Stimulated activated CD8-positive, alpha-beta memory T cell treated with anti-CD3 and anti-CD28 coated beads, Interleukin-7, amount 100 ng/mL, for 24 hours (primary cell): ENCODE measurements at regions not wholly inside any gene's neighbourhood (a gene's known extent, or its start where the extent isn't known, plus 50 kb on each side); places are given as distances from the start of the nearest gene placed in this dataset.

ENCODE experiments used
- DNase-seq: peaks from one replicate; pipeline ENCODE4 v3.0.0-alpha.2; 2020; ENCODE audit warnings: low read depth

DNA sequence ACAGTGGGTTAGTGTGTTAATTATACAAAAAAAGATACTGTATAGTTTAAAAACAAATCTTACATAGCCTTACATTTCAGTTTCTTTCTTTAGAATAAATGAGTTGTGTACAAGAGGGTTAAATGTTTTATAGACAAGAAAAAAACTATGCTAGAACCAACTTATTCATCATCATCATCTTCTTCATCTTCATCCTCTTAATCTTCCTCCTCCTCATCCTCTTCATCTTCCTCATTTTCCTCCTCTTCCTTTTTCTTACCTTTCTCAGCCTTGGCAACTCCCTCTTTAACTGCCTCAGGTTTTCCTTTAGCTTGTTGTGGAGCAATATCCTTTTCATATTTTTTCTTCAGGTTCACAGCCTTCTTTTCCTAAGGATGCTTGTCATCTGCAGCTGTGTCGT is 53.7 kb downstream of the RPS12 start:
- no peak for DNase-seq

DNA sequence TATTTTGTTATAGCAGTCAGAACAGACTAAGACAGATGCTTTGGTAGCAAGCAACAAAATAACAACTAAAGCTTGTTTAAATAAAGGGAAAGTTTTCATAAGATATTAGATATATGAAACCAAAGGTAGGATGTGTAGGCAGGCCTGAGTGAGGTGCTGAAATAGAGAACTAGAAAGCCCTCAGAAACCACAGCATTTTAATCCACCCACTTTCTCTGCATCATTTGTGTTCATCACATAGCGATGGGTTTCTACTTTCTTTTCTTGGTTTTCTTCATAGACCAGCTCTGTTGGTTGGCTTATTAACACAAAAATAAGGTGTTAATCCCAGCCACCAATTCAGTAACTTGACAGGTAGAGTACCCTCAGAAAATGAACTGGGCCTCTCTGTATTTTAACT is 58.6 kb downstream of the RPS12 start:
- no peak for DNase-seq

DNA sequence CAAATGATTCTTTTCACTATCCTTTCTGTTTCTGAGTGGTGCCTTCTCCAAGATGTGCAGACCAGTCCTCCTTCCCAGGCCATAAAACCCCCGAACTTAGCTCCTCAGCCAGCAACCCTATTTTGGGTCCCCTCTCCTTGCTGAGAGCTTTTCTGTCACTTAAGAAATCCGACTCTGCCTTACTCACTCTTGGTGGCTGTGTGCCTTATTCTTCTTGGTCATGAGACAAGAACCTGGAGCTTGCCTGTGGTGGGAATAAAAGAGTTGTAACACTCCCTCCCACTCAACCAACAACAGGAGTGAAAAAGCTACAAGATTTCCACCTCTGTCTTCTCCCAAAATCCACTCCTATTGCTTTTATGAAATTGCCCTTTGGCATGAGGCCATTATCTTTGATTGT is 62.6 kb downstream of the RPS12 start:
- DNase-seq: no peak

DNA sequence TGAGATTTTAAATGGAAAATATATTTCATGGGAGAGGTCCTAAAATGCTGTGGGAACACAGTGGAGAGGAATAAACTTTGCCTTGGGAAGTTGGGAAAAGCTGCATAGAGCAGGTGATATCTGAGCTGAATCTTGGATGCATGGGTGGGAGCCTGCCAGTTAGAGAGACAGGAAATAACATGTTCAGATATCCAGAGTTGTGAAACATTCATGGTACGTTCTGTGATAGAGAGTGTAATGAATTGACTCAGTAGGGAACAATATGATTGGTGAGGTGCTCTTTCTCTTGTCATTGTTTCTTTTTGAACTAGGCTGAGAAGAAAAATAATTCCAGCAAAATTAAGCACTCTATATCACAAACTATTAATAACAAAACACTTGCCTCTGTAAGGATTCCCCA is 72.8 kb downstream of the RPS12 start:
- DNase-seq: no peak

DNA sequence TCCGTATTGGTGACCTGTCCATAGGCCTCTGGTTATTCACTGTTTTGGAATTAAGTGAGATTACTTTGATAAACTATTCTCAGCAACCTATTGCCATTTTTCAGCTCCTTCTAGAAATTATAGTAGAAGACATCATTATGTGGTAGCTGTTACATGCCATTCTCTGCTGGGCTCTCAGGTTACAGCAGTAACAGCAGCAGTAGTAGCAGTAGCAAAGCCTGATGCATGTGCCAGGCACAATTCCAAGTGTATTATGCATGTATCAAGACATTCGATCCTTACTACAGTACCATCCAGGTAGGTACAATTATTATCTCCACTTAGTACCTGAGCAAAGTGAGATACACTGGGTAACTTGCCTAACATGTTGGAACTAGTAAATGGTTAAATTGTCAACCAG is 74.3 kb downstream of the RPS12 start:
- no peak for DNase-seq

DNA sequence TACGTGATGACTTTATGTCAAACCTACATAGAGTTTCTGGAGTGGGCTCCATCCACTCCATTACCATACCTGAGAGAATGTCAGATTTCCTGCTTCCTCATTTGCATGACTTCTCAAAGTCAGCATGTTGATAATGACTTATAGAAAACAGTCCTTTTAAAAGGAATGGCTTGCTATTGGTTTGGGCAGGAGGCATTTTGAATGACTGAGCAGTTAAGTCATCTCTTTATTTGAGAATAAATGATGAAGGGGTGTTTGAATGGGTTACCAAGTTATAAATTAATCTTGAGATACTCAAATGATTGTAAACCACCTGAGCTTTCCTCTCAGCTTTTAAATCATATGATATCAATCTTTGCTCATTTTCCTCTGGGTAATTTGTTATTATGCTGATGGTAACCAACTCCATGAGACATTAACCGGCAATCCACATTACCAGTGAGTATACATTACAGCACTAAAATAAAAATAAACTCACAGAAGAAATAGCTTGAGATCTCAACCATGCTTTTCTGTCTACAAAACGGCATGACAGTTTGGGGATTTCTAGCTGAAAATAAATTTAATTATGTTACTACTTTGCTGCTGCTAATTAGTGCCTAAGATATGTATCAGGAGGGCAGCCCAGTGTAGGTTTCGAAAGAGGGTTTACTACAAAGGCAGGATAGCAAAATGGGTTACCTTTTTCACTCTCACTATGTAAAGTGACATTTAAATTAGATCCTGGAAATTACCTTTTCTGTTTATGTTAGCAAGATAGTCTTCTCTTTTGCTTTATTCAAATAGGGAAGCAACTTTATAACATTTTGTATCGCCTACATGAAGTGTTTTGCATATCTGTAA is 78.8 kb downstream of the RPS12 start:
- no peak for DNase-seq

DNA sequence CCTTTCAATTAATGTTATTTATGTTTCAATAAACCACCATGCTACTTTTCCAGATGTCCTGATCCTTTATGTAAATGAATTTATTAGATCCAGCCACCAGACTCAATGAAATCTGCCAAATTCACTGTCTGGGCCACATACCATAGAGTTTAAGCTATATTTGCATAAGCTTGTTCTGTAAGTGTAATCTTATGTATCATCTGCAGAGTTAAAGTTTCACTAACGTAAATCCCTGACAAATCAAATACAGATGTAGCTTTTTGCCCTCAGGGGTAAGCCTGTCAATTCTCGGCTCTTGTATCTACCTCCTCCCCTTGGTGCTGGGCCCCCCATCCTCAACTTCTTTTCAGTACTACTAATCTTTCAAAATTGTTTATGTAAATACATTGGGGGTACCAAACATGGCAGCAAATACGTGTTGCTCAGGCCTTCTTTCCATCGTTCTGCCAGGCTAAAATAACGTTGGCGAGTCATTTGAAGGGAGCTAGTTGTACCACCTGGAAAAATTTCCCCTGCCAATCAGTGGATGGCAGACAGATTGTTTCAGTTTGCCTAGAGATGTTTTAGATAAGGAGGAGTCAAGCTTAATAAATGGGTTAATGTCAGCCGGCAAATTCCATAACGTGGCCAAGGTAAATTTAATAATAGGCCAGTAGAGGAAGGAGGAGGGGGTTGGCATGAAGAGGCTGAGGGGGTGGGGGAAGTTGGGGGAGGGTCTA is 79.6 kb downstream of the RPS12 start:
- DNase-seq: no peak

DNA sequence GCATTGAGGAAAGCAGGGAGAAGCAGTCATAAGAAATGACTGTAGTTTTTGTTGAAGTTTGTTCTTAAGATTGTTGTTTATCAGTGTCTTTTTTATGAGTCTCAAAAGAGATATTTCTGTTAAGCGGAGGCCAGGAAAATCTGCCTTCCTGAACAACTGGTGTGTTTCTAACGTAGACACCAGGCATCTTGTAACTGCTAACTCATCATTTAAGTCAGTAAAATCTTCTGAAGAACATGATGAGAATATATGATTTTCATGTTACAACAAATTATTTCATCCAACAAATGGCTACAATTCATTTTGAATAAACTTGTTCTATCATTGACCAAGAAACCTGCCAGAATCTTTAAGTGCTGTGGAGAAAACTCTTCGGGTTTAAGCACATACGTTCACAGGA is 84.0 kb downstream of the RPS12 start:
- no peak for DNase-seq

DNA sequence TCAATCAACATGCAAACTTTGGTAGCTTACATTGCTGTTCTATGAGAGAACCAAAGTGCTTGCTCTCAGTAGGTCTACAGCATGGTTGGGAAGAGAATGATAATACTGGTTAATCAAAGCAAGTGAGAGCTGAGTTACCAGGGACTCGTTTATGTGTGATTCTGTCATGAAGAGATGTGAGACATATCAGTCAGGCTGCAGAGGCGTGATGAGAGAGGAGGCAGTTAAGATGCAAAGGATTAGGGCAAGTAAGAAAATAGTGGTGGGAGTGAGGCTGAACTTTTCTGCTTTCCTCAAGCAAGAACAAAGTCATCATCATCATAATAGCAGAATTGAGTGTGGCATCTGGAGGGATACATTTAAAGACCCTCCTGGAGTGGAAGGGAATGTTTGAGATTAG is 86.5 kb downstream of the RPS12 start:
- no peak for DNase-seq

DNA sequence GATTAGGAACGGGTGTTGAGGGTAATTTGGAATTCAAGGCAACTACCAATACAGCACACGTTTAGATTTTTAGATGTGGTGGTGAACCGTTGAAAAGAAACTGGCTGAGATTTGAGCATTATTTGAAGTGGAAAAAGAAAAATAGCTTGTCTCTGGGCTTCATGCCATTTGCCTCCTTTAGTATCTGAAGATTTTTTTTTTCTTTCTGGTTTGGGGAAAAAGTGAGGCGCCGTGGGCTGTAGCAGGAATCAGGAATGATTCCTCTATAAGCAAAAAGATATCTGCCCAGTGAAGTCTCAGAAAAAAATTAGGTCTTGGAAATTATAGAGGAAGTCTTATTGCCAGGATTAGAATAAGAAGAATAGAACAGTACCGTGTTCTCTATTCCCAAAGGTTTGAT is 88.5 kb downstream of the RPS12 start:
- no peak for DNase-seq

DNA sequence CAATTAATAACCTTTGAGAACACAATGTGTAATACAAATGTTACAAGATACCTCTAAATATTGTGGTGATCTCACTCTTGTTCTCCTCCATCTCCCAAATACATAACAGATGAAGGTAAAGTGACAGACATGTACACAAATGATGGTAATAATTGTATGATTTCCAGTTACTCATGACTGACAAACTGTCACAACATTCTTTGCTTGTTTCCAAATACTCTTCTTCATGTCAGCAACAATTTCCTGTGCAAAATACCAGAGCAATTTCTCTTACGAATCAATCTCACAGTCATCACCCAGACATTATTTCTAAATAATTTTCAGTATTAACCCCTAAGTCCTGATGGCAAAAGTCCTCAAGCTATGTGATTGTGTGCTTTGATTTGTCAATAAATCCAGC is 92.9 kb downstream of the RPS12 start:
- no peak for DNase-seq

DNA sequence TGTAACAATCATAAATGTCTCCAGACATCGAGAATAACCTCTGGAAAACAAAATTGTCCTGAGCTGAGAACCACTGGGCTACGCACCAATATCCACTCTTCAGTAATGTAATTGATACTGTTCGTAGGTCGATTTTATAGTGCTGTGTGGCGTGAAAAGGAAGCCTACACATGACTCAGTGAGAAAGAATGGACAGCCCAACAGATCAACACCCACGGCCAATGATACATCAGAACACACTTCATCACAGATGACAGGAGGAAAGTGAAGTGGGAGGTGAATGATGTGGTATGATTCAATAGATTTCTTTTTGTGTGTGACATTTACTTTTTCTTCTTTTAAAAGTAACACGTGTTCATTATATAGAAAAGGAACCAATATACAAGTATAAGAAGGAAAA is 93.5 kb downstream of the RPS12 start:
- no peak for DNase-seq

DNA sequence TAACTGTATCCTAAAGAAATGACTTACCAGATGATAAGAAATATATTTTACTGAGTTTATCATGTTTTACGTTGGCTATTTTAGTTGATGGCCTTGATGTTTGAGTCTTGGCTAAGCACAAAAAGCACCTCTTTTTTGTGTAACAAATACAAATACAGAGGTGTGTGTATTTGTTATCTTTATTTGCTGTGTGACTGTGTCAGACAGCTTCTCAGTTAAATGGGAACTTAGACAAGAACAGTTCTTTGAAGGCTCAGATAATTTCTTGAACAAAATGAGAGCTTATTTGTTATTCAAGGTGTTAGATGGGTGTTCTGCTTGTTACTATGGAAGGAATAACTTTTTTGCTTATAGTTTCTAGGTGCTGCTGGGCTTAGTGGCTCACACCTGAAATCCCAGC is 95.4 kb downstream of the RPS12 start:
- DNase-seq: no peak

DNA sequence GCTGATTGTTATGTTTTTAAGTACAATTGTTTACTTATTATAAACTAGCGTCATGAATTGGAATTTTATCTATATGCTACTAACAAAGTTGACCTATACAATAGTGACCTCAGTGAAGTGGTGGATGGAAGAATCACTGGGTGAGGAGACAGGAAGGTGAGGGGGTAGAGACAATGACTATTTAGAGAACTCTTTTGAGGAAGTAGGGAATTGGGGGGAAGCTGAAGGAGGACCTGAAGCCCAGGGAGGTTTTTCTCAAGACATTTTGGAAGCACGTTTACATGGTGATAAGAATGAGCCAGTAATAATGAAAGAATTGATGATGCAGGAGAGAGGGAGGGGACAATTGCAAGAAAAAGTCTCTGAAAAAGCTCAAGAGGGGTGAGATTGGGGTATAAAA is 96.4 kb downstream of the RPS12 start:
- no peak for DNase-seq

DNA sequence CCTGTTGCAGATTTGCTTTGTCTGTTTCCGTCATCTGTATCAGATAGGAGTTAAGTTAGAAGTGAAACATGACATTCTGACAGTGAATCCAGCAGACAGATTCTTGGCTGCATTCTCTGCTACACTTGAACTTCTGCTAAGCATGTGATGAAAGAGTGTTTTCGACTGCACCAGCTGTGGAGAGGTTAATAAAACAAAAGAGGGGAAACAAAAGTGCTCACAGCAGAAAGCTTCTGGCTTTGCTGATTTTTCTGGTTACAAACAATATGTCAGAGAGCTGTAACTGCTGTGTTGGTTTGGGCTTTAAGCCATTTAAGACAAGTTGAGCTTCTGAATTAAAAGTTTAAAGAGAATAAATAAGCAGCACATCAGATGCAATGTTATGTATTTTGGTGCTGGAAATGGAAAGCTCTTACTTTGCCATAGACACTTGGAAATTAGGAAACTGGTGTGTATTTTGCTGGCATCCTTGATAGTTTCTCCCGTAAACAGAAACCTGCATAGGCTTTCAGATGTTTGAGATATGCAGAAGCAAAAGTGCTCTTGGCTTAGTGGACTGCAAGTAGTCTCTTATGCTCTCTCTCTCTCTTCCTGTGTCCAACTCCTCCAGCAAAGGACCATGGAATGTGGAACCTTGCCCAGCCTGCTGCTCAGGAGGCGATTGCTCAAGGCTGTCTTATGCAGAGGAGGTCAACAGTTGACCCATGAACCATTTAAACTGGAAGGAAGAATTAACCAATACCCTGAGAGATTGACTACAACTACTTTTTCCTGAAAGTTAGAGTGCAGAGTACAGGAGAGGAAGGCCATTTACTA is 104.9 kb downstream of the RPS12 start:
- no peak for DNase-seq

DNA sequence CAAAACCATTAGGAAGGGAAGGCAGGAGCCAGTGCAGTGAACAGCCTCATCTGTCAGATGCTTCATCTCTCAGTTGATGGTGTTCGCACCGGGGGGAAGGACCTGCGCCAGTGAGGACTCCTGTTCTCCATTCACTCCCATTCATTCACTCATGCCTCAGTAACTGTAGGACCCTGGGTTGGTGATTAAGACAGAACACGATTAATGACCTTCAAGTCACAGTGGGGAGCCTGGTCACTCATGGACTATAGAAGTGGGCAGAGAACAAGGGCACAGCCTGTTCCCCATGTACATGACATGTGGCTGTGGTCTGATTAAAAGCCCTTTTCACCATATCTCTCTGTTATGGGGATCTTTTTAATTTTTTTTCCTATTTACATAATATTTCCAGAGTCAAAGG is 113.3 kb downstream of the RPS12 start:
- DNase-seq: no peak

DNA sequence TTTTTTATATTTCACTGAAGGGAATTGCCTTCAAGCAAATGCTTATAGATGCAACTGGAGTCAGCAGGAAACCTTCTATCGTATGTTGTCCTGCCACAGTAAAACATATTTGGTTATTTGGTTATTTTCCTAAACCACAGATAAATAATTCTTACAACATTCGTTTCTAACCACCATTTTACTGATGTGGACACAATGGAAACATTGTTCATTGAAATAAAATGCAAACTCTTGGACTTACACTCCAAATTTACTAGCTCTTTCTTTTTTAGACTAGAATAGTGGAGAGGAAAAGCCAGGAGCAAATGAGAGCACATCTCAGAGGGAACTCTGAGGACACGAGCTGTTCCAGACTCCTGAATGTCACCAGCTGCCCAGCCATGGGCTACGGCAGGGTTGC is 114.8 kb downstream of the RPS12 start:
- DNase-seq: no peak

DNA sequence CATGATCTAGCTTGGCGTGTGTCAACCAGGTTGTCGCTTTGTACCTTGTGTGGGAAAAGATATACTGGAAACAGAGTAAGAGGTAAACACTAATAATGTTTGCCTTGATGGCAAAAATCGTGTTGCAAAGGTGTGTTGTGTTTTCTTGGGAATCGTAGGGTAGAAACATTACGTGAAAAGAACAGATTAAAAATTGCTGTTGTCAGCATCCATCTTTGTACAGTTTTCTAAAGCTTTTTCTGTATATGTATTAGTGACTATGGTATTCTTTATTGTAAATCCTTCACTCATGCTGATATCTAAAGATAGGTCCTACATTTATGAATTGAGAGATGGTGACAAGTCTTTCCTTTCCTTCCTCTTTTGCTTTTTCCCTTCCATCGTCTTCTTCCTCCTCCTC is 116.9 kb downstream of the RPS12 start:
- DNase-seq: no peak

DNA sequence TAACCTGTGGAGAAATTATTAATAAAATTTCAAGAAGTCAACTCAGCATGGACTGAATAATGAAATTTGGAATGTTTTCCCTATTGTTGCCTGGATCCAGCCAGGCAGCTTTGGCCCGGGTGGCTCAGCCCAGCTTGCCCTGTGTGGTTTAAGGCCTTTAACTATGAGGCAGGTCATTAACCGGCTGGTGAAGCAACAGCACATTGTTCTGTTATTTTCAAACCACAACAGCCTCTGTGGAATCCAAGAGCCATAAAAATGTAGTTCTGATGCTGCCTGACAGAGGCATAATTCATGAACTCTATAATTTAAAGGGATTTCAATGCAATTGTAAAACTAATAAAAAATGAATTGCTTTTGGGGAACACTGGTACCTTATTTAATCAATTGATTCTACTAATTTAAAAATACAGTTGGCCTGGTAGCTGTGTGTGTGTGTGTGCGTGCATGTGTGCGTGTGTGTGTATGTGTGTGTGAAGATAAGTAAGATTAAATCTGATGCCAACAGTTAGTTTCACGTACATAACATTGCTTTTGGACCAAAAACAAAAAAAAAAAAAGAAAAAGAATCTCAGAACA is 117.7 kb downstream of the RPS12 start:
- DNase-seq: no peak

DNA sequence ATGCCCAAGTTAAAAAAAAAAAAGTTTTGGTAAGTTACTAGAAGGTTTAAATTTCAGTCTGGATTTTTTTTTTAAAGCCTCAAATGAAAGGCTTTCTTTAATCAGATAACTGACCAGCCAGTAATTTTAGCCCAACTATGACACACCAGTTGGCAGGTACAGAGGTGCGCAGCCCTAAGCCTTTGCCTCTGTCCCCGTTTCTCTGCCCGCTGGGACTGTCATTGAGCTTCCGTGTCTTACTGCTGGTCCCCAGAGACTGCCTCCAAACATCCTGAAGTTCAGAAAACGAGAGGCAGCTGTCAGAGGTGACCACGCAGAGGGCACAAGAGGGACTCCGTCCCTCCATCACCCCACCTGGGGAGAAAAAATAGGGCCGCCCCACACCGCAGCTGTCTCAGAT is 118.2 kb downstream of the RPS12 start:
- no peak for DNase-seq

DNA sequence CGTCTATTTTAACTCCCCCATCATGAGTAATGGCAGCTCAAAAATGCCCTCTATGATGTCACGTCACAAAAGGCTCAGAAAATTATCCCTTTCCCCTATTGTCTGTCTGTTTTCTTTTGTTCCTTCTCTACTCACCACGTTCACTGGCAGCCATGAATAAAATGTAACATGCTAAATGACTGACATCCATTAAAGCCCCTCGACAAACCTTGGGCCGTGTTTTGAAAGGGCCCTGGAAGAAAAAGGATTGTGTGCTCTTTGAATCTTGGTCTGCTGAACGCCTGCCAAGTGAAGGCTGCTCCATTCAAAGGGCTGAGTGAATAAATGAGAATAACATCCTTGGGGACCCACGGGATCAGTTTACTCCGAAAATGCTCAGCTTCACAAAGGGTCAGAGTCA is 118.7 kb downstream of the RPS12 start:
- DNase-seq: no peak

DNA sequence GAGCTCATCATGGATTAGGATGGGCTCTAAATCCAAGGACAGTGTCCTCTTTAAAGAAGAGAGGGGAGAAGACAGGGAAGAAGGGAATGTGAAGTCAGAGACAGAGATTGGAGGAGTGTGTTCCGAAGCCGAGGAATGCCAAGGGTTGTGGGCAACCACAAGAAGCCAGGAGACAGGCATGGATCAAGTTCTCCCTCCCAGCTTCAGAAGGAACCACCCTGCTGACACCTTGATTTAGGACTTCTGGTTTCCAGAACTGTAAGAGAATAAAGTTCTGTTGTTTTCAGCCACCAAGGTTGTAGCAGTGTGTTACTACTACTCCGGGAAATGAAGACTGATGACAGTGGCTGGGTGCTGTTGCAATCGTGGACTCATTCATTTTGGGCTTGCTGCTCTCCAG is 120.1 kb downstream of the RPS12 start:
- DNase-seq: no peak

DNA sequence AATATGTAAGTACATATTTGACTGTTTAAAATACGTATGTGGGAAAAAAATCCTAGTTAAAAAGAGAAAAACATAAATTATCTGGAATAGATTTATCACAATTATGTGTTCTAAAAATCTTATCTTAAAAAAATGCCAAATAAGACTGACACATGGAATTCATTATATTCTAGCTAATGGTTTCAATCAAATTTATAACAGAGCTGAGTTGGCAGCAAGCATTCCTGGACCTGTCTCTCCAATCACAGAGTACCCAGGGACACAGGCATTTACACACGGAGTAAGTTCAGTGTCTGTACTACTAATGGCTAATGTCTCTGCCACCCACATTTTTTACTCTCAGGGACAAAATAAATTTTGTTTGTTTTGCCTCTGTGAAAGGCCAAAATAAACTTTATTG is 122.3 kb downstream of the RPS12 start:
- DNase-seq: no peak
